K562 (cell line): ENCODE measurements at regions not wholly inside any gene's neighbourhood (a gene's known extent, or its start where the extent isn't known, plus 50 kb on each side); places are given as distances from the start of the nearest gene placed in this dataset.

Source experiments
- ATAC-seq: fragments of 200-7000 bp; cut with Tn5 transposase; 3 replicates; pipeline ENCODE4 v1.9.1; 2020; ENCODE audit warnings: moderate library complexity
- BruUV-seq: library from RNA; stranded (reverse); fragments of 400-500 nt; replicated peaks from 2 replicates; lab custom pipeline; 2021; lab: Mats Ljungman, UMichigan
- CTCF ChIA-PET: fragments of 300-600 bp; formaldehyde crosslinking; extraction: SDS; loops from one replicate; lab custom pipeline; 2021; ENCODE audit warnings: low intra/inter-chr PET ratio; lab: Yijun Ruan, JAX
- POLR2A ChIA-PET: fragments of 300-600, 350-650 bp; sonication (Branson Sonifier 250); formaldehyde crosslinking; extraction: SDS; loops from one replicate; lab custom pipeline; 2021; ENCODE audit warnings: antibody characterized with exemption, inconsistent platforms; lab: Yijun Ruan, JAX
- DNase-seq, 4 experiments: peaks; one replicate each; pipeline versions ENCODE4 v3.0.0 to v3.0.0-alpha.2; 2011 to 2018; ENCODE audit warnings: low spot score in 3 of 4, mixed read lengths in 3 of 4; ENCODE audit errors: extremely low read depth in 1 of 4
- FAIRE-seq: peaks from 2 replicates; lab custom pipeline; 2011; peaks lifted over from hg19 to GRCh38; lab: Jason Lieb, UNC
- H2AFZ ChIP-seq: 2 replicates; pipeline ENCODE4 v1.6.0; 2011; ENCODE audit warnings: low read depth, low read length, control low read depth, inconsistent platforms
- H3K27ac ChIP-seq: fragments of 200-600 bp; 3 replicates; pipeline ENCODE4 v1.8.0; 2011; ENCODE audit warnings: low read depth, mild to moderate bottlenecking, control low read depth, inconsistent platforms, low read length, moderate library complexity, mixed read lengths; ENCODE audit errors: extremely low read depth
- H3K27me3 ChIP-seq, 2 experiments: fragments of 300-600 bp in 1 of 2; 2 replicates in 1 of 2; 3 replicates in 1 of 2; pipeline versions ENCODE4 v1.6.0 to v1.8.0; 2011; ENCODE audit warnings: inconsistent platforms in 2 of 2, low read length in 2 of 2, mild to moderate bottlenecking in 1 of 2, mixed read lengths in 1 of 2, moderate library complexity in 1 of 2; ENCODE audit not compliant: control insufficient read depth in 2 of 2, insufficient read depth in 2 of 2
- H3K36me3 ChIP-seq: fragments of 300-600 bp; 3 replicates; pipeline ENCODE4 v1.8.0; 2011; ENCODE audit warnings: mild to moderate bottlenecking, low read length, inconsistent platforms; ENCODE audit not compliant: control insufficient read depth, insufficient read depth
- H3K4me1 ChIP-seq, 2 experiments: fragments of 200-600 bp in 1 of 2; replicated peaks in 1 of 2; 2 replicates in 1 of 2; 3 replicates in 1 of 2; pipeline versions ENCODE4 v1.5.1 to v1.8.0; 2011; ENCODE audit warnings: inconsistent platforms in 2 of 2, low read length in 2 of 2, mild to moderate bottlenecking in 1 of 2, mixed read lengths in 1 of 2, moderate library complexity in 1 of 2; ENCODE audit not compliant: control insufficient read depth in 2 of 2, insufficient read depth in 2 of 2
- H3K4me2 ChIP-seq: 2 replicates; pipeline ENCODE4 v1.6.1; 2011; ENCODE audit warnings: low read length, control low read depth, inconsistent platforms, mixed read lengths; ENCODE audit not compliant: insufficient read depth
- H3K4me3 ChIP-seq: fragments of 200-600 bp; sonication (generic), shearing (Covaris generic); 2 replicates; pipeline ENCODE4 v1.5.1; 2016; ENCODE audit warnings: control low read depth, inconsistent platforms
- H3K79me2 ChIP-seq: fragments of 200-600 bp; 3 replicates; pipeline ENCODE4 v1.8.0; 2011; ENCODE audit warnings: low read length, inconsistent platforms; ENCODE audit not compliant: control insufficient read depth, insufficient read depth
- H3K9ac ChIP-seq, 2 experiments: 2 replicates each; pipeline versions ENCODE4 v1.6.0 to v1.6.1; 2011; ENCODE audit warnings: low read depth in 2 of 2, low read length in 2 of 2, control low read depth in 1 of 2, inconsistent platforms in 1 of 2, mild to moderate bottlenecking in 1 of 2, mixed read lengths in 1 of 2; ENCODE audit not compliant: insufficient read depth in 1 of 2
- H3K9me1 ChIP-seq: one replicate; pipeline ENCODE4 v1.6.0; 2011; ENCODE audit warnings: inconsistent platforms, mild to moderate bottlenecking, low read length, moderate library complexity; ENCODE audit not compliant: control insufficient read depth, insufficient read depth
- H3K9me3 ChIP-seq: replicated peaks from 2 replicates; pipeline ENCODE4 v1.5.1; 2011; ENCODE audit warnings: low read depth, low read length, inconsistent platforms; ENCODE audit not compliant: control insufficient read depth, insufficient read depth
- H4K20me1 ChIP-seq: replicated peaks from 2 replicates; pipeline ENCODE4 v1.6.1; 2011; ENCODE audit warnings: low read length, inconsistent platforms, mixed read lengths; ENCODE audit not compliant: control insufficient read depth, insufficient read depth
- GATAD2A ChIP-seq: fragments of 450-650 bp; IDR thresholded peaks from 2 replicates; pipeline ENCODE4 v1.6.1; 2017
- PYGO2 ChIP-seq: fragments of 450-650 bp; IDR thresholded peaks from 2 replicates; pipeline ENCODE4 v1.6.1; 2016; ENCODE audit warnings: mild to moderate bottlenecking, missing genetic modification characterization, moderate library complexity, missing compliant biosample characterization
- RBM34 ChIP-seq: fragments of 200-400 bp; formaldehyde crosslinking; IDR thresholded peaks from 2 replicates; pipeline ENCODE4 v1.6.1; 2018; ENCODE audit warnings: low read length, borderline replicate concordance; ENCODE audit not compliant: insufficient read depth
- STAT6 ChIP-seq: sonication (generic); formaldehyde crosslinking; IDR thresholded peaks from 2 replicates; pipeline ENCODE4 v1.8.1; 2023; ENCODE audit warnings: mild to moderate bottlenecking, missing genetic modification reagents
- ZBTB8A ChIP-seq: fragments of 450-650 bp; IDR thresholded peaks from 2 replicates; pipeline ENCODE4 v1.6.1; 2018; ENCODE audit warnings: mild to moderate bottlenecking, moderate library complexity; ENCODE audit not compliant: partially characterized antibody
- ZNF24 ChIP-seq: fragments of 450-650 bp; IDR thresholded peaks from 2 replicates; pipeline ENCODE4 v1.6.1; 2016
- ZNF561 ChIP-seq: fragments of 450-650 bp; formaldehyde crosslinking; conservative IDR thresholded peaks from 2 replicates; pipeline ENCODE4 v1.4.0; 2020; ENCODE audit warnings: mild to moderate bottlenecking, moderate library complexity
- ZNF609 ChIP-seq: sonication (generic); formaldehyde crosslinking; IDR thresholded peaks from 2 replicates; pipeline ENCODE4 v1.8.1; 2023; ENCODE audit warnings: missing genetic modification reagents, mild to moderate bottlenecking, borderline replicate concordance
- WGBS: fragments of 100-300 bp; shearing (Covaris generic); methylation state at CpG from one replicate; pipeline ENCODE4 v1.1.6; 2016; ENCODE audit warnings: low coverage, mixed read lengths; ENCODE audit not compliant: insufficient coverage; ENCODE audit errors: missing lambda C conversion rate; 5-methylcytosine and 5-hydroxymethylcytosine counted together
- in situ Hi-C: fragments of 300-500 bp; cut with MboI; formaldehyde crosslinking; loops from 4 replicates; pipeline ENCODE4 v1.15.0; 2018; ENCODE audit warnings: inconsistent platforms, mixed read lengths
- intact Hi-C: fragments of 100-400 bp; cut with micrococcal nuclease; formaldehyde crosslinking; loops from 2 replicates; pipeline ENCODE4 v1.14.2; 2022
- TF ChIP-seq, protein P1 (sequence below): fragments of 250-450 bp; sonication (Bioruptor Pico); IDR thresholded peaks from 2 replicates; pipeline ENCODE4 v1.4.0; 2020; ENCODE audit warnings: mild to moderate bottlenecking, moderate library complexity, borderline replicate concordance

GRCh38 chr11:109606256-109606655, 184.3 kb downstream of the C11orf87 start:
- CTCF ChIA-PET: no interaction called here
- 0% methylated on average over 1 of the region's 1 CpG for WGBS
- H3K9me1 ChIP-seq: no peaks in the 10 kb centered on the region
- H3K27ac ChIP-seq: no peak overlapping the region
- BruUV-seq: no TSS peak
- POLR2A ChIA-PET: no interaction called here
- H3K4me1 ChIP-seq: no peaks in the 10 kb centered on the region
- FAIRE-seq (no peak), ATAC-seq (no peak), DNase-seq (no peak)
- H3K4me2 ChIP-seq: no peak overlapping the region
- no peaks in the 10 kb centered on the region for H3K27me3 ChIP-seq
- intact Hi-C loops (no loop called here), in situ Hi-C loops (no loop called here)
- no peak overlapping the region for H3K4me3 ChIP-seq
- H4K20me1 ChIP-seq: no peaks in the 10 kb centered on the region
- no peaks in the 10 kb centered on the region for H3K79me2 ChIP-seq
- H3K36me3 ChIP-seq: no peaks in the 10 kb centered on the region
- H2AFZ ChIP-seq: no peak overlapping the region
- no peak overlapping the region for H3K9ac ChIP-seq
- H3K9me3 ChIP-seq: no peaks in the 10 kb centered on the region
- TF ChIP-seq GATAD2A: no peak
- no peak for TF ChIP-seq ZNF609 (CRISPR knock-in tag)
- TF ChIP-seq ZNF561 (CRISPR knock-in tag): no peak
- no peak for TF ChIP-seq RBM34
- TF ChIP-seq PYGO2 (tag): no peak
- no peak for TF ChIP-seq ZBTB8A
- TF ChIP-seq ZNF24: no peak
- TF ChIP-seq, protein P1, sequence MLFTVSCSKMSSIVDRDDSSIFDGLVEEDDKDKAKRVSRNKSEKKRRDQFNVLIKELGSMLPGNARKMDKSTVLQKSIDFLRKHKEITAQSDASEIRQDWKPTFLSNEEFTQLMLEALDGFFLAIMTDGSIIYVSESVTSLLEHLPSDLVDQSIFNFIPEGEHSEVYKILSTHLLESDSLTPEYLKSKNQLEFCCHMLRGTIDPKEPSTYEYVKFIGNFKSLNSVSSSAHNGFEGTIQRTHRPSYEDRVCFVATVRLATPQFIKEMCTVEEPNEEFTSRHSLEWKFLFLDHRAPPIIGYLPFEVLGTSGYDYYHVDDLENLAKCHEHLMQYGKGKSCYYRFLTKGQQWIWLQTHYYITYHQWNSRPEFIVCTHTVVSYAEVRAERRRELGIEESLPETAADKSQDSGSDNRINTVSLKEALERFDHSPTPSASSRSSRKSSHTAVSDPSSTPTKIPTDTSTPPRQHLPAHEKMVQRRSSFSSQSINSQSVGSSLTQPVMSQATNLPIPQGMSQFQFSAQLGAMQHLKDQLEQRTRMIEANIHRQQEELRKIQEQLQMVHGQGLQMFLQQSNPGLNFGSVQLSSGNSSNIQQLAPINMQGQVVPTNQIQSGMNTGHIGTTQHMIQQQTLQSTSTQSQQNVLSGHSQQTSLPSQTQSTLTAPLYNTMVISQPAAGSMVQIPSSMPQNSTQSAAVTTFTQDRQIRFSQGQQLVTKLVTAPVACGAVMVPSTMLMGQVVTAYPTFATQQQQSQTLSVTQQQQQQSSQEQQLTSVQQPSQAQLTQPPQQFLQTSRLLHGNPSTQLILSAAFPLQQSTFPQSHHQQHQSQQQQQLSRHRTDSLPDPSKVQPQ (CRISPR knock-in tag): no peak
- no peak for TF ChIP-seq STAT6
